ENCODE measurements at regions not wholly inside any gene's neighbourhood (a gene's known extent, or its start where the extent isn't known, plus 50 kb on each side); places are given as distances from the start of the nearest gene placed in this dataset.
"Not testable (repeated sequence)": the region's sequence is repeated elsewhere in the genome, so short reads cannot be mapped to it uniquely, and the experiment has no call there.

- intact Hi-C loops (cut with DNase I), result no loop called here
- ATAC-seq (no peak), DNase-seq (no peak)
- WGBS, 2 donors, result 80% methylated on average over 1 of the region's 1 CpG
- Histone ChIP-seq H3K27me3 (no peaks in the 10 kb centered on the region), H3K9me3 (no peaks in the 10 kb centered on the region), H3K36me3 (no peaks in the 10 kb centered on the region), H3K27ac (no peak overlapping the region), H3K4me3 (no peak overlapping the region), H3K4me1 (no peaks in the 10 kb centered on the region)
- no peak for TF ChIP-seq CTCF (IDR thresholded peaks at IDR 0.05)
These were observed 395.8 kb downstream of the NAF1 start for GRCh38 chr4:162770761-162771490.

- DNase-seq (no peak), ATAC-seq (no peak)
- no peak for TF ChIP-seq CTCF (IDR thresholded peaks at IDR 0.05)
- 71 to 76% methylated on average over 3 of the region's 3 CpGs for WGBS, 2 donors
- intact Hi-C loops (cut with DNase I), result no loop called here
- H3K4me3 ChIP-seq, result no peak overlapping the region
- H3K27me3 ChIP-seq, result no peaks in the 10 kb centered on the region
- no peaks in the 10 kb centered on the region for H3K36me3 ChIP-seq
- H3K27ac ChIP-seq, result no peak overlapping the region
- H3K9me3 ChIP-seq, result no peaks in the 10 kb centered on the region
- no peaks in the 10 kb centered on the region for H3K4me1 ChIP-seq
These were observed 399.6 kb downstream of the NAF1 start for GRCh38 chr4:162767083-162767482.

GRCh38 chr4:162761965-162762364, 404.7 kb downstream of the NAF1 start:
- intact Hi-C loops (cut with DNase I), result no loop called here
- ATAC-seq, result no peak

GRCh38 chr4:162740228-162740627, 426.5 kb downstream of the NAF1 start:
- 84 to 93% methylated on average over 11 of the region's 11 CpGs for WGBS, 2 donors
- intact Hi-C loops (cut with DNase I), result not testable (repeated sequence)

More at GRCh38 chr4:162761965-162762364, 404.7 kb downstream of the NAF1 start:
- H3K9me3 ChIP-seq, result no peaks in the 10 kb centered on the region
- no peaks in the 10 kb centered on the region for H3K36me3 ChIP-seq
- DNase-seq, result no peak
- no peaks in the 10 kb centered on the region for H3K4me1 ChIP-seq
- no peak overlapping the region for H3K4me3 ChIP-seq
- TF ChIP-seq CTCF (IDR thresholded peaks at IDR 0.05), result no peak
- H3K27me3 ChIP-seq, result no peaks in the 10 kb centered on the region
- H3K27ac ChIP-seq, result no peak overlapping the region
- 66 to 70% methylated on average over 4 of the region's 4 CpGs for WGBS, 2 donors

GRCh38 chr4:162739596-162739995, 427.1 kb downstream of the NAF1 start:
- H3K9me3 ChIP-seq; DNase-seq; H3K4me1 ChIP-seq; H3K4me3 ChIP-seq; intact Hi-C loops (cut with DNase I); ATAC-seq; H3K27ac ChIP-seq; H3K27me3 ChIP-seq; H3K36me3 ChIP-seq: not testable (repeated sequence)
- 92 to 93% methylated on average over 32 of the region's 32 CpGs for WGBS, 2 donors

More at GRCh38 chr4:162740228-162740627, 426.5 kb downstream of the NAF1 start:
- H3K27ac ChIP-seq, H3K27me3 ChIP-seq, H3K9me3 ChIP-seq, H3K4me1 ChIP-seq, H3K36me3 ChIP-seq, ATAC-seq, DNase-seq, H3K4me3 ChIP-seq: not testable (repeated sequence)

Data from heart right ventricle (tissue), 16 donors.